ENCODE measurements at regions not wholly inside any gene's neighbourhood (a gene's known extent, or its start where the extent isn't known, plus 50 kb on each side); places are given as distances from the start of the nearest gene placed in this dataset.

GRCh38 chr4:31678356-31678755, 958.2 kb downstream of the PCDH7 start:
- H3K27ac ChIP-seq (ENCODE audit: low read depth, low read length): no peak overlapping the region
- WGBS (ENCODE audit: insufficient coverage): no CpG with 5 or more reads among the region's 1 CpG
- no peaks in the 10 kb centered on the region for H3K36me3 ChIP-seq (ENCODE audit: control insufficient read depth, insufficient read depth, low read length)
- H3K9me3 ChIP-seq (ENCODE audit: control insufficient read depth, insufficient read depth, low read length): no peaks in the 10 kb centered on the region
- H3K4me1 ChIP-seq (ENCODE audit: control insufficient read depth, insufficient read depth, low read length): no peaks in the 10 kb centered on the region
- DNase-seq (ENCODE audit: low read depth in 4 of 6, low spot score in 6 of 6): peak in 2 of 6 donors; percentile 23 to 67
- no peak overlapping the region for H3K4me3 ChIP-seq (ENCODE audit: low read depth, low read length)
- H3K27me3 ChIP-seq (ENCODE audit: control insufficient read depth, insufficient read depth, low read length): no peaks in the 10 kb centered on the region

GRCh38 chr4:31682796-31683195, 962.6 kb downstream of the PCDH7 start:
- Histone ChIP-seq H3K27ac (ENCODE audit: low read depth, low read length) (no peak overlapping the region), H3K36me3 (ENCODE audit: control insufficient read depth, insufficient read depth, low read length) (no peaks in the 10 kb centered on the region), H3K4me1 (ENCODE audit: control insufficient read depth, insufficient read depth, low read length) (no peaks in the 10 kb centered on the region), H3K4me3 (ENCODE audit: low read depth, low read length) (no peak overlapping the region), H3K9me3 (ENCODE audit: control insufficient read depth, insufficient read depth, low read length) (no peaks in the 10 kb centered on the region), H3K27me3 (ENCODE audit: control insufficient read depth, insufficient read depth, low read length) (no peaks in the 10 kb centered on the region)
- DNase-seq (ENCODE audit: low read depth in 4 of 6, low spot score in 6 of 6): no peak
- WGBS (ENCODE audit: insufficient coverage): 50% methylated on average over 1 of the region's 3 CpGs

GRCh38 chr4:31687717-31688342, 967.7 kb downstream of the PCDH7 start:
- H3K4me3 ChIP-seq (ENCODE audit: low read depth, low read length): no peak overlapping the region
- 29% methylated on average over 1 of the region's 3 CpGs for WGBS (ENCODE audit: insufficient coverage)

GRCh38 chr4:31692399-31692940, 972.3 kb downstream of the PCDH7 start:
- Histone ChIP-seq H3K27me3 (ENCODE audit: control insufficient read depth, insufficient read depth, low read length) (no peaks in the 10 kb centered on the region), H3K4me3 (ENCODE audit: low read depth, low read length) (no peak overlapping the region), H3K36me3 (ENCODE audit: control insufficient read depth, insufficient read depth, low read length) (no peaks in the 10 kb centered on the region), H3K9me3 (ENCODE audit: control insufficient read depth, insufficient read depth, low read length) (no peaks in the 10 kb centered on the region), H3K4me1 (ENCODE audit: control insufficient read depth, insufficient read depth, low read length) (no peaks in the 10 kb centered on the region), H3K27ac (ENCODE audit: low read depth, low read length) (no peak overlapping the region)
- no peak for DNase-seq (ENCODE audit: low read depth in 4 of 6, low spot score in 6 of 6)
- WGBS (ENCODE audit: insufficient coverage): 78% methylated on average over 3 of the region's 4 CpGs

More at GRCh38 chr4:31687717-31688342, 967.7 kb downstream of the PCDH7 start:
- H3K9me3 ChIP-seq (ENCODE audit: control insufficient read depth, insufficient read depth, low read length): no peaks in the 10 kb centered on the region
- H3K27me3 ChIP-seq (ENCODE audit: control insufficient read depth, insufficient read depth, low read length): no peaks in the 10 kb centered on the region
- DNase-seq (ENCODE audit: low read depth in 4 of 6, low spot score in 6 of 6): peak in 1 of 6 donors; percentile 13
- no peak overlapping the region for H3K27ac ChIP-seq (ENCODE audit: low read depth, low read length)
- H3K36me3 ChIP-seq (ENCODE audit: control insufficient read depth, insufficient read depth, low read length): no peaks in the 10 kb centered on the region
- no peaks in the 10 kb centered on the region for H3K4me1 ChIP-seq (ENCODE audit: control insufficient read depth, insufficient read depth, low read length)

- no peak for DNase-seq (ENCODE audit: low read depth in 4 of 6, low spot score in 6 of 6)
- Histone ChIP-seq H3K4me3 (ENCODE audit: low read depth, low read length) (no peak overlapping the region), H3K4me1 (ENCODE audit: control insufficient read depth, insufficient read depth, low read length) (no peaks in the 10 kb centered on the region), H3K27me3 (ENCODE audit: control insufficient read depth, insufficient read depth, low read length) (no peaks in the 10 kb centered on the region), H3K27ac (ENCODE audit: low read depth, low read length) (no peak overlapping the region), H3K36me3 (ENCODE audit: control insufficient read depth, insufficient read depth, low read length) (no peaks in the 10 kb centered on the region), H3K9me3 (ENCODE audit: control insufficient read depth, insufficient read depth, low read length) (peaks cover 2% of the 10 kb centered on the region)
- WGBS (ENCODE audit: insufficient coverage): 96% methylated on average over 10 of the region's 16 CpGs
Measured at GRCh38 chr4:31701256-31701655, 981.1 kb downstream of the PCDH7 start.

- Histone ChIP-seq H3K27me3 (ENCODE audit: control insufficient read depth, insufficient read depth, low read length) (no peaks in the 10 kb centered on the region), H3K36me3 (ENCODE audit: control insufficient read depth, insufficient read depth, low read length) (no peaks in the 10 kb centered on the region), H3K9me3 (ENCODE audit: control insufficient read depth, insufficient read depth, low read length) (peaks cover 2% of the 10 kb centered on the region), H3K27ac (ENCODE audit: low read depth, low read length) (no peak overlapping the region), H3K4me3 (ENCODE audit: low read depth, low read length) (no peak overlapping the region), H3K4me1 (ENCODE audit: control insufficient read depth, insufficient read depth, low read length) (no peaks in the 10 kb centered on the region)
- no CpG with 5 or more reads among the region's 2 CpGs for WGBS (ENCODE audit: insufficient coverage)
- no peak for DNase-seq (ENCODE audit: low read depth in 4 of 6, low spot score in 6 of 6)
Measured at GRCh38 chr4:31702326-31702725, 982.2 kb downstream of the PCDH7 start.

GRCh38 chr4:31714238-31714637, 994.1 kb downstream of the PCDH7 start:
- H3K36me3 ChIP-seq (ENCODE audit: control insufficient read depth, insufficient read depth, low read length): no peaks in the 10 kb centered on the region
- no peaks in the 10 kb centered on the region for H3K27me3 ChIP-seq (ENCODE audit: control insufficient read depth, insufficient read depth, low read length)
- H3K9me3 ChIP-seq (ENCODE audit: control insufficient read depth, insufficient read depth, low read length): no peaks in the 10 kb centered on the region
- DNase-seq (ENCODE audit: low read depth in 4 of 6, low spot score in 6 of 6): no peak
- no peak overlapping the region for H3K4me3 ChIP-seq (ENCODE audit: low read depth, low read length)
- H3K4me1 ChIP-seq (ENCODE audit: control insufficient read depth, insufficient read depth, low read length): no peaks in the 10 kb centered on the region
- no peak overlapping the region for H3K27ac ChIP-seq (ENCODE audit: low read depth, low read length)

- H3K27ac ChIP-seq (ENCODE audit: low read depth, low read length): no peak overlapping the region
- no peaks in the 10 kb centered on the region for H3K27me3 ChIP-seq (ENCODE audit: control insufficient read depth, insufficient read depth, low read length)
- no CpG with 5 or more reads among the region's 1 CpG for WGBS (ENCODE audit: insufficient coverage)
- no peak for DNase-seq (ENCODE audit: low read depth in 4 of 6, low spot score in 6 of 6)
- no peaks in the 10 kb centered on the region for H3K9me3 ChIP-seq (ENCODE audit: control insufficient read depth, insufficient read depth, low read length)
- no peak overlapping the region for H3K4me3 ChIP-seq (ENCODE audit: low read depth, low read length)
- no peaks in the 10 kb centered on the region for H3K36me3 ChIP-seq (ENCODE audit: control insufficient read depth, insufficient read depth, low read length)
- H3K4me1 ChIP-seq (ENCODE audit: control insufficient read depth, insufficient read depth, low read length): no peaks in the 10 kb centered on the region
Measured at GRCh38 chr4:31715302-31715701, 995.1 kb downstream of the PCDH7 start.

- no peak overlapping the region for H3K27ac ChIP-seq (ENCODE audit: low read depth, low read length)
- no peaks in the 10 kb centered on the region for H3K36me3 ChIP-seq (ENCODE audit: control insufficient read depth, insufficient read depth, low read length)
- no peak for DNase-seq (ENCODE audit: low read depth in 4 of 6, low spot score in 6 of 6)
- H3K4me1 ChIP-seq (ENCODE audit: control insufficient read depth, insufficient read depth, low read length): no peaks in the 10 kb centered on the region
- H3K27me3 ChIP-seq (ENCODE audit: control insufficient read depth, insufficient read depth, low read length): no peaks in the 10 kb centered on the region
- H3K9me3 ChIP-seq (ENCODE audit: control insufficient read depth, insufficient read depth, low read length): no peaks in the 10 kb centered on the region
- no CpG with 5 or more reads among the region's 1 CpG for WGBS (ENCODE audit: insufficient coverage)
- H3K4me3 ChIP-seq (ENCODE audit: low read depth, low read length): no peak overlapping the region
Measured at GRCh38 chr4:31727030-31727429, 1006.9 kb downstream of the PCDH7 start.

GRCh38 chr4:31735004-31735403, 1014.8 kb downstream of the PCDH7 start:
- Histone ChIP-seq H3K4me1 (ENCODE audit: control insufficient read depth, insufficient read depth, low read length) (no peaks in the 10 kb centered on the region), H3K27ac (ENCODE audit: low read depth, low read length) (no peak overlapping the region), H3K9me3 (ENCODE audit: control insufficient read depth, insufficient read depth, low read length) (no peaks in the 10 kb centered on the region), H3K27me3 (ENCODE audit: control insufficient read depth, insufficient read depth, low read length) (no peaks in the 10 kb centered on the region), H3K4me3 (ENCODE audit: low read depth, low read length) (no peak overlapping the region), H3K36me3 (ENCODE audit: control insufficient read depth, insufficient read depth, low read length) (no peaks in the 10 kb centered on the region)
- DNase-seq (ENCODE audit: low read depth in 4 of 6, low spot score in 6 of 6): peak in 1 of 6 donors; percentile 3
- no CpG with 5 or more reads among the region's 3 CpGs for WGBS (ENCODE audit: insufficient coverage)
